ENCODE measurements at regions not wholly inside any gene's neighbourhood (a gene's known extent, or its start where the extent isn't known, plus 50 kb on each side); places are given as distances from the start of the nearest gene placed in this dataset.
A peak's percentile ranks its signal among the peaks of the same experiment; 100 is the strongest.
"Not testable (repeated sequence)": the region's sequence is repeated elsewhere in the genome, so short reads cannot be mapped to it uniquely, and the experiment has no call there.

GRCh38 chr18:1581581-1581980 lies 676.9 kb downstream of the ADCYAP1 start:
- DNase-seq, result no peak

- peak; percentile 15 for DNase-seq
Measured at GRCh38 chr18:1585881-1586488, 681.3 kb downstream of the ADCYAP1 start.

- DNase-seq, result no peak
Measured at GRCh38 chr18:1593091-1593490, 688.4 kb downstream of the ADCYAP1 start.

GRCh38 chr18:1595195-1595594 lies 690.5 kb downstream of the ADCYAP1 start:
- DNase-seq, result no peak

GRCh38 chr18:1599196-1599595 lies 694.5 kb downstream of the ADCYAP1 start:
- no peak for DNase-seq

- DNase-seq, result no peak
Measured at GRCh38 chr18:1604751-1605150, 700.1 kb downstream of the ADCYAP1 start.

- DNase-seq, result no peak
Measured at GRCh38 chr18:1618364-1618763, 713.7 kb downstream of the ADCYAP1 start.

GRCh38 chr18:1619507-1619906 lies 714.8 kb downstream of the ADCYAP1 start:
- DNase-seq, result no peak

GRCh38 chr18:1624612-1625011 lies 719.9 kb downstream of the ADCYAP1 start:
- no peak for DNase-seq

- DNase-seq, result no peak
Measured at GRCh38 chr18:1627494-1627893, 722.8 kb downstream of the ADCYAP1 start.

- no peak for DNase-seq
Measured at GRCh38 chr18:1648712-1649111, 744.0 kb downstream of the ADCYAP1 start.

GRCh38 chr18:1652018-1652417 lies 747.3 kb downstream of the ADCYAP1 start:
- DNase-seq, result no peak

GRCh38 chr18:1653873-1654272 lies 749.2 kb downstream of the ADCYAP1 start:
- no peak for DNase-seq

GRCh38 chr18:1657876-1658275 lies 753.2 kb downstream of the ADCYAP1 start:
- no peak for DNase-seq

GRCh38 chr18:1658908-1659566 lies 754.4 kb downstream of the ADCYAP1 start:
- DNase-seq, result peak; percentile 36

GRCh38 chr18:1663879-1664705 lies 759.4 kb downstream of the ADCYAP1 start:
- peak; percentile 6 for DNase-seq

- no peak for DNase-seq
Measured at GRCh38 chr18:1665079-1665478, 760.4 kb downstream of the ADCYAP1 start.

GRCh38 chr18:1668279-1668678 lies 763.6 kb downstream of the ADCYAP1 start:
- no peak for DNase-seq

- not testable (repeated sequence) for DNase-seq
Measured at GRCh38 chr18:1671710-1672109, 767.0 kb downstream of the ADCYAP1 start.

GRCh38 chr18:1676387-1676786 lies 771.7 kb downstream of the ADCYAP1 start:
- DNase-seq, result no peak

- DNase-seq, result no peak
Measured at GRCh38 chr18:1680108-1680507, 775.4 kb downstream of the ADCYAP1 start.

- DNase-seq, result no peak
Measured at GRCh38 chr18:1691863-1692262, 787.2 kb downstream of the ADCYAP1 start.

GRCh38 chr18:1708006-1708405 lies 803.3 kb downstream of the ADCYAP1 start:
- DNase-seq, result no peak

GRCh38 chr18:1710114-1710513 lies 805.4 kb downstream of the ADCYAP1 start:
- no peak for DNase-seq

Measured in NCI-H2029 (cell line).